Hepatocyte (in vitro differentiated cells): ENCODE measurements at regions not wholly inside any gene's neighbourhood (a gene's known extent, or its start where the extent isn't known, plus 50 kb on each side); places are given as distances from the start of the nearest gene placed in this dataset.
"Not testable (repeated sequence)": the region's sequence is repeated elsewhere in the genome, so short reads cannot be mapped to it uniquely, and the experiment has no call there.

ENCODE experiments used
- CTCF ChIP-seq: fragments of 200-600 bp; sonication (generic); IDR thresholded peaks from 2 replicates; pipeline ENCODE4 v1.5.1; 2016; ENCODE audit warnings: antibody characterized with exemption, mild to moderate bottlenecking; ENCODE audit not compliant: poor library complexity
- EZH2 ChIP-seq: fragments of 200-600 bp; sonication (generic); IDR thresholded peaks from 2 replicates; pipeline ENCODE4 v1.6.1; 2016; ENCODE audit warnings: antibody characterized with exemption, mild to moderate bottlenecking, borderline replicate concordance
- EZH2phosphoT487 ChIP-seq: fragments of 200-600 bp; sonication (generic); IDR thresholded peaks from one replicate; pipeline ENCODE4 v1.6.1; 2018; ENCODE audit warnings: antibody characterized with exemption, mild to moderate bottlenecking, low read depth, moderate library complexity; ENCODE audit not compliant: unreplicated experiment, severe bottlenecking

- TF ChIP-seq EZH2phosphoT487, CTCF, EZH2: not testable (repeated sequence)
Measured at GRCh38 chr7:142520455-142520854, 228.8 kb upstream of the PRSS1 start.
